OCI-LY1 (cell line): ENCODE measurements at regions not wholly inside any gene's neighbourhood (a gene's known extent, or its start where the extent isn't known, plus 50 kb on each side); places are given as distances from the start of the nearest gene placed in this dataset.

Experiments used
- H2AFZ ChIP-seq: fragments of 200-600 bp; sonication (generic), shearing (Covaris generic); 2 replicates; pipeline ENCODE4 v1.6.0; 2014; ENCODE audit warnings: antibody characterized with exemption, mild to moderate bottlenecking, low read length
- H3F3A ChIP-seq: fragments of 200-600 bp; sonication (generic), shearing (Covaris generic); 2 replicates; pipeline ENCODE4 v1.6.0; 2014; ENCODE audit warnings: mild to moderate bottlenecking, antibody characterized with exemption, low read length, moderate library complexity; ENCODE audit not compliant: insufficient read depth
- H3K27ac ChIP-seq: fragments of 200-600 bp; sonication (generic); 2 replicates; pipeline ENCODE4 v1.5.1; 2014; ENCODE audit warnings: low read length, mixed run types, mild to moderate bottlenecking, low read depth; ENCODE audit not compliant: poor library complexity, severe bottlenecking
- H3K27me3 ChIP-seq: fragments of 200-600 bp; sonication (generic); 2 replicates; pipeline ENCODE4 v1.6.0; 2014; ENCODE audit warnings: antibody characterized with exemption, mild to moderate bottlenecking, low read length, moderate library complexity; ENCODE audit not compliant: insufficient read depth
- H3K36me3 ChIP-seq: fragments of 200-600 bp; sonication (generic); 2 replicates; pipeline ENCODE4 v1.6.1; 2014; ENCODE audit warnings: mild to moderate bottlenecking, antibody characterized with exemption, low read length, moderate library complexity, mixed read lengths; ENCODE audit not compliant: insufficient read depth
- H3K4me1 ChIP-seq: fragments of 200-600 bp; sonication (generic); 2 replicates; pipeline ENCODE4 v1.5.1; 2014; ENCODE audit warnings: mild to moderate bottlenecking, low read length, moderate library complexity; ENCODE audit not compliant: insufficient read depth, severe bottlenecking
- H3K4me2 ChIP-seq: fragments of 200-600 bp; sonication (generic), shearing (Covaris generic); 2 replicates; pipeline ENCODE4 v1.6.1; 2014; ENCODE audit warnings: low read length
- H3K4me3 ChIP-seq: fragments of 200-600 bp; sonication (generic); 2 replicates; pipeline ENCODE4 v1.5.1; 2014; ENCODE audit warnings: low read length, low read depth, mild to moderate bottlenecking, mixed read lengths; ENCODE audit not compliant: poor library complexity, severe bottlenecking
- H3K79me2 ChIP-seq: fragments of 200-600 bp; shearing (Covaris generic); 2 replicates; pipeline ENCODE4 v1.6.1; 2016; ENCODE audit warnings: mixed run types, low read length, mixed read lengths; ENCODE audit not compliant: insufficient read depth
- H3K9ac ChIP-seq: fragments of 200-600 bp; sonication (generic), shearing (Covaris generic); 2 replicates; pipeline ENCODE4 v1.6.1; 2014; ENCODE audit warnings: mild to moderate bottlenecking, low read length, mixed read lengths
- H3K9me2 ChIP-seq: fragments of 200-600 bp; sonication (generic), shearing (Covaris generic); 2 replicates; pipeline ENCODE4 v1.6.1; 2014; ENCODE audit warnings: low read depth, mild to moderate bottlenecking, low read length, mixed read lengths
- H3K9me3 ChIP-seq: fragments of 200-600 bp; shearing (Covaris generic); 2 replicates; pipeline ENCODE4 v1.6.1; 2014; ENCODE audit warnings: low read length, mixed read lengths
- H4K20me1 ChIP-seq: fragments of 200-600 bp; sonication (generic), shearing (Covaris generic); 2 replicates; pipeline ENCODE4 v1.6.0; 2016; ENCODE audit warnings: mild to moderate bottlenecking, low read length; ENCODE audit not compliant: insufficient read depth
- CTCF ChIP-seq: fragments of 200-600 bp; sonication (generic), shearing (Covaris generic); IDR thresholded peaks from 2 replicates; pipeline ENCODE4 v1.5.1; 2017; ENCODE audit warnings: mild to moderate bottlenecking, antibody characterized with exemption, low read length, moderate library complexity, mixed read lengths
- EZH2 ChIP-seq: fragments of 200-600 bp; sonication (generic), shearing (Covaris generic); IDR thresholded peaks from 2 replicates; pipeline ENCODE4 v1.8.0; 2017; ENCODE audit warnings: borderline replicate concordance, mixed run types, mild to moderate bottlenecking, antibody characterized with exemption, low read length, moderate library complexity, mixed read lengths

GRCh38 chr2:21591926-21592325 is 468.2 kb downstream of the TDRD15 start:
- H3K79me2 ChIP-seq, result no peaks in the 10 kb centered on the region
- no peaks in the 10 kb centered on the region for H3K27me3 ChIP-seq
- no peak for TF ChIP-seq EZH2
- TF ChIP-seq CTCF, result no peak
- H3K36me3 ChIP-seq, result no peaks in the 10 kb centered on the region
- no peaks in the 10 kb centered on the region for H3F3A ChIP-seq
- H3K9me3 ChIP-seq, result no peaks in the 10 kb centered on the region
- H3K4me3 ChIP-seq, result no peak overlapping the region
- H2AFZ ChIP-seq, result no peak overlapping the region
- no peak overlapping the region for H3K4me2 ChIP-seq
- H4K20me1 ChIP-seq, result no peaks in the 10 kb centered on the region
- no peak overlapping the region for H3K27ac ChIP-seq
- no peaks in the 10 kb centered on the region for H3K9me2 ChIP-seq
- H3K4me1 ChIP-seq, result no peaks in the 10 kb centered on the region
- no peak overlapping the region for H3K9ac ChIP-seq

GRCh38 chr2:21599417-21599816 is 475.6 kb downstream of the TDRD15 start:
- H3K9ac ChIP-seq, result no peak overlapping the region
- H4K20me1 ChIP-seq, result no peaks in the 10 kb centered on the region
- no peaks in the 10 kb centered on the region for H3K9me2 ChIP-seq
- TF ChIP-seq CTCF (no peak), EZH2 (no peak)
- no peaks in the 10 kb centered on the region for H3F3A ChIP-seq
- no peak overlapping the region for H3K4me2 ChIP-seq
- no peak overlapping the region for H3K4me3 ChIP-seq
- no peaks in the 10 kb centered on the region for H3K4me1 ChIP-seq
- H3K27me3 ChIP-seq, result no peaks in the 10 kb centered on the region
- no peaks in the 10 kb centered on the region for H3K9me3 ChIP-seq
- no peaks in the 10 kb centered on the region for H3K79me2 ChIP-seq
- H3K36me3 ChIP-seq, result no peaks in the 10 kb centered on the region
- no peak overlapping the region for H3K27ac ChIP-seq
- H2AFZ ChIP-seq, result no peak overlapping the region

GRCh38 chr2:21602789-21603188 is 479.0 kb downstream of the TDRD15 start:
- no peak overlapping the region for H2AFZ ChIP-seq
- no peaks in the 10 kb centered on the region for H3K9me2 ChIP-seq
- no peaks in the 10 kb centered on the region for H4K20me1 ChIP-seq
- no peaks in the 10 kb centered on the region for H3K79me2 ChIP-seq
- no peaks in the 10 kb centered on the region for H3K9me3 ChIP-seq
- H3K9ac ChIP-seq, result no peak overlapping the region
- H3K36me3 ChIP-seq, result no peaks in the 10 kb centered on the region
- no peaks in the 10 kb centered on the region for H3F3A ChIP-seq
- H3K4me2 ChIP-seq, result no peak overlapping the region
- TF ChIP-seq CTCF, result no peak
- no peak for TF ChIP-seq EZH2
- no peaks in the 10 kb centered on the region for H3K4me1 ChIP-seq
- H3K4me3 ChIP-seq, result no peak overlapping the region
- H3K27ac ChIP-seq, result no peak overlapping the region
- no peaks in the 10 kb centered on the region for H3K27me3 ChIP-seq
